Activated T-helper 2 cell treated with anti-CD3 and anti-CD28 coated beads, Interferon-gamma antibody, Interleukin-2, Interleukin-4, amounts not matched to agents 10 μg/mL and 5 μg/mL and 100 μg/mL, durations not matched to agents 14 hours and 24 hours and 36 hours (primary cell): ENCODE measurements at regions not wholly inside any gene's neighbourhood (a gene's known extent, or its start where the extent isn't known, plus 50 kb on each side); places are given as distances from the start of the nearest gene placed in this dataset.

Experiments used
- DNase-seq: peaks from one replicate; pipeline ENCODE4 v3.0.0; 2021; ENCODE audit warnings: low spot score
- H3K27ac Mint-ChIP-seq: one replicate; pipeline ENCODE4 v1.8.0; 2021; ENCODE audit warnings: mixed read lengths
- H3K27me3 Mint-ChIP-seq: one replicate; pipeline ENCODE4 v1.8.0; 2021; ENCODE audit warnings: low read depth, mixed read lengths
- H3K36me3 Mint-ChIP-seq: one replicate; pipeline ENCODE4 v1.8.0; 2021; ENCODE audit warnings: low read depth, mixed read lengths
- H3K4me1 Mint-ChIP-seq: one replicate; pipeline ENCODE4 v1.8.0; 2021; ENCODE audit warnings: low read depth, mixed read lengths
- H3K4me3 Mint-ChIP-seq: one replicate; pipeline ENCODE4 v1.8.0; 2021; ENCODE audit warnings: low read depth, mild to moderate bottlenecking, moderate library complexity, mixed read lengths
- H3K9me3 Mint-ChIP-seq: one replicate; pipeline ENCODE4 v1.8.0; 2021; ENCODE audit warnings: mixed read lengths
- intact Hi-C: fragments of 100-400 bp; cut with micrococcal nuclease; formaldehyde crosslinking; loops from one replicate; pipeline ENCODE4 v1.15.1; 2023

DNA sequence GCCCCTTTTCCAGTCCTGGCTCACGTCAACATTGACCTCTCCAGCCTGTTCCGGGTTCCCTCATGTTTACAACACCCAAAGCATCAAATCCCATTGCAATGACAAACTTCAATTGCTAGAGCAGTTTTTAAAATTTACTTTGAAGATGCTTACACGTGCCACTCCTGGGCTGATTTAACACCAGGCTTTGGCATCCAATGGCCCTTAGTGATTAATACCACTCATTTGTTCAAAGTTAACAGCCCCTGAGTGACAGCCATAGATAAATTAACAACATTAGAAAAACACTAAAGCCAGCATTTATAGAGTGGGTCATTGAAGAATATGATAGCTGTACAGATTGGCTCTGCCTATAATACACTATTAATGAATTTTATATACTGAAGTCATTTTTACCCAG lies 135.1 kb downstream of the PMP22 start:
- DNase-seq = no peak
- Mint-ChIP-seq H3K27ac (no peak overlapping the region), H3K27me3 (no peaks in the 10 kb centered on the region), H3K36me3 (no peaks in the 10 kb centered on the region), H3K9me3 (peaks cover 5% of the 10 kb centered on the region), H3K4me3 (no peak overlapping the region), H3K4me1 (no peaks in the 10 kb centered on the region)
- intact Hi-C loops = no loop called here

DNA sequence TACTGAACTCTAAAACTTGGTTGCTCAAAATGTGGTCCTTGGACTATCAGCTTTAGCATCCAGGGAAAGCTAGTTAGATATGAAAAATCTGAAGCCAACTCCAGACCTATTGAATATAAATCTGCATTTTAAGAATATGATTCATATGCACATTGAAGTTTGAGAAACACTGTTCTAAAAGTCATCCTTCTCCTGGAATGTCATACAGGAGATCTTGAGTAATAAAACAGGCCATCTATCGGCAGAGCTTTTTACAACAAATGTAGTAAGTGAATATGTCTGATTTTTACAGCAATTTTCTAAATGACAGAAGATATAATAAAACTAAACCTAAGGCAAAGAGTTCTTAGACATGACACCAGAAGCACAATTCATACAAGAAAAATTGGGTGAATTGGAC lies 140.4 kb downstream of the PMP22 start:
- Mint-ChIP-seq H3K27me3 (no peaks in the 10 kb centered on the region), H3K4me3 (no peak overlapping the region), H3K27ac (no peak overlapping the region), H3K36me3 (no peaks in the 10 kb centered on the region), H3K4me1 (no peaks in the 10 kb centered on the region), H3K9me3 (no peaks in the 10 kb centered on the region)
- intact Hi-C loops = no loop called here
- DNase-seq = no peak

DNA sequence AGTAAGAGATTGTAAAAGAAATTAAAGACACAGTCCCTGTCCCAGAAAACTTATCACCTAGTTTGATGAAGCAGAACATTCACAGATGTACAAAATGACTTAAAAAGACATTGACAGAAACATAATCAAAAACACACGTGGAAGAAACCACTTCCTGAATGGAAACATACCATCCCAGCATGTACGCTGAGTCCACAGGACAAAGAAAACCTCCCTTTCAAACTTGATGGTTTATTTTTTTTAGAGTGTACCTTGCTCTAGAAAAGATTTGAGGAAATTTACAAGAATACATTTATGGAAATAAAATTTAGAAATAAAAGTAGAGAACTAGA lies 140.9 kb downstream of the PMP22 start:
- H3K27ac Mint-ChIP-seq = no peak overlapping the region
- intact Hi-C loops = no loop called here
- H3K4me1 Mint-ChIP-seq = no peaks in the 10 kb centered on the region
- H3K9me3 Mint-ChIP-seq = no peaks in the 10 kb centered on the region
- no peak for DNase-seq
- no peaks in the 10 kb centered on the region for H3K27me3 Mint-ChIP-seq
- H3K36me3 Mint-ChIP-seq = no peaks in the 10 kb centered on the region
- H3K4me3 Mint-ChIP-seq = no peak overlapping the region

DNA sequence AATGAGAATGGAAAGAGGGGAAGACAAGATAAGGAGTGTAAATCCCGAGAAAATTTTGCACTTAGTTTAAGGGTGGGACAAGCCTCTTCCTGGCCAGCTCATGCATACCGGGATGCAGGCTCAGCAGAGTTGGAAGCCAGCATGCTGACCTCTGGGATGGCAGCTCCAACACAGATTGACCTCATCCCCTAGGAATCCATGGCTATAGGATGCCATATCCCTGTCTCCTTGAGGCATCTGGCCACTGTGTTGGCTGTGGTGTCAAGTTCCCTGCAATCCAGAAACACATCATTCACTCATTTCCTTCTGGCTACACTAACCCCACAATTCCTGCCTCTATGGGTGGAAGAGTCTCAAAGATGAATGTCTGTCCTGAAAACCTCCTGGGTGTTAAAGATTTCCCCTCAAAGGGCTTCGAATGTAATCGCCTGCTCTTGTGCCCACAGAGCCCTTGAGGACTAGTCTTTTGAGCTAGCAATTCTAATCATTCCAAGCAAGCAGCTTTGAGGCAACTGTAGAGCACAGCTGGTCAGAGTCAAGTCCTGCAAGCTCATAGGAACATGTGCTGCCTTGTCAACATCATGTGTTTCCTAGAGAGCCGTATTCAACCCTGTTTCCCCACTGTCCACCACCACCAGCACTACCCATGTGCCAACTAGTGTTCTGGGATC lies 141.4 kb downstream of the PMP22 start:
- Mint-ChIP-seq H3K27ac (no peak overlapping the region), H3K9me3 (no peaks in the 10 kb centered on the region), H3K36me3 (no peaks in the 10 kb centered on the region), H3K4me3 (no peak overlapping the region), H3K27me3 (no peaks in the 10 kb centered on the region), H3K4me1 (no peaks in the 10 kb centered on the region)
- DNase-seq = no peak
- intact Hi-C loops = no loop called here

DNA sequence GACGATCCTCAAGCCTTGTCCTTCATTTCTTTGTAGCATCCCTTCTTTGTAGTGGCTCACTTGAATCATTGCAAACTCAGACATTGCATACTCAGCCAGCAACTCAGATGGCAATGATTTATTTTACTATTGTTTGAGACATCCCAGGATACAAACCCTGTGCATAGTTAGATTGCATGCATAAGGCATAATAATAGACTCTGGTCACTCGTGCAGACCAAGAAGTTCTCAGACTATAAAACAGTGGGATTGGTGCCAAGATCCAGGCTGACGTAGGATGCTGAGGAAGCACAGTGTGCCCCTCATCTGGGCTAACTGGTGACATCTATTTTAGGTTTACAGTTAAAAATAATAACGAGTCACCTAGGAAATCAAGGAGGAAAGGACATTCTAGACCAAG lies 142.3 kb downstream of the PMP22 start:
- DNase-seq = no peak
- Mint-ChIP-seq H3K9me3 (no peaks in the 10 kb centered on the region), H3K36me3 (no peaks in the 10 kb centered on the region), H3K27ac (no peak overlapping the region), H3K4me3 (no peak overlapping the region), H3K27me3 (no peaks in the 10 kb centered on the region), H3K4me1 (no peaks in the 10 kb centered on the region)
- intact Hi-C loops = no loop called here

DNA sequence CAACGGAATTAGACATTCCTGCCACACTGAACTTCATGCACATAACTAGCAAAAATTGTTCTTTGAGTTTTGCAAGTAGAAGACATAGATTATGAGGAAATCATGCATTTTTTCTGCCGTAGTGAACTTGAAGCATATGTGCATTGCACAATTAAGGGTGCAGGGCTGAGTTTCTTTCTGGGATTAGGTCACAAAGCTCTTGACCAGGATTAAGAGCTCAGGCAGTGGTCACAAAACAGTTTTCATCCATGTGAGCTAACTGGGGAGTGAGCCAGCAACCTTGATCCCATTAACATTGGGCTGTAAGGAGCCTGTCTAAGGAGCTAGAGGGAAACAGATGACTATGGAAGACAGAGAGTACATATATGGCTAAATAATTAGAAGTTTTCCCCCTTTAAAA lies 143.7 kb downstream of the PMP22 start:
- no peaks in the 10 kb centered on the region for H3K36me3 Mint-ChIP-seq
- no peak overlapping the region for H3K27ac Mint-ChIP-seq
- no peak for DNase-seq
- peaks cover 7% of the 10 kb centered on the region for H3K9me3 Mint-ChIP-seq
- no peak overlapping the region for H3K4me3 Mint-ChIP-seq
- H3K4me1 Mint-ChIP-seq = no peaks in the 10 kb centered on the region
- intact Hi-C loops = no loop called here
- no peaks in the 10 kb centered on the region for H3K27me3 Mint-ChIP-seq

DNA sequence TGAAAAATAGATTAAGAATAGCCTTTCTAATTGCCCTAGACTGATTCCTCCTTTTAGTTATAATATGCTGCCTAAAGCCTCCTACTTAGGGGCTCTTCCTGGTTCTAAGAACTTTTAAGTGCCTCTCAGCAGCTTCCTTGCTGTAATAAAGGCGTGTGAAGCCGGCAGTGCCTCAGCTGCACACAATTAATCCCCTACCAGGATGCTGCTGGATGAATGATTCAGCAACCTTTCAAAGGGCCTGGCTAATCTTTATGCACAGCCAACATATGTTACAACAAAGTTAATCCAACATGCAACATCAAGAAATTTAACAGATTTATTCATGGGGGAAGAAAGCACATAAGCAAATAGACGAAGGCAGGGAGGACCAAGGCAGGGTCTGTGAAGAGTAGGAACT lies 145.2 kb downstream of the PMP22 start:
- Mint-ChIP-seq H3K27ac (no peak overlapping the region), H3K27me3 (no peaks in the 10 kb centered on the region), H3K9me3 (peaks cover 14% of the 10 kb centered on the region), H3K36me3 (no peaks in the 10 kb centered on the region), H3K4me1 (no peaks in the 10 kb centered on the region), H3K4me3 (no peak overlapping the region)
- intact Hi-C loops = no loop called here
- DNase-seq = no peak

DNA sequence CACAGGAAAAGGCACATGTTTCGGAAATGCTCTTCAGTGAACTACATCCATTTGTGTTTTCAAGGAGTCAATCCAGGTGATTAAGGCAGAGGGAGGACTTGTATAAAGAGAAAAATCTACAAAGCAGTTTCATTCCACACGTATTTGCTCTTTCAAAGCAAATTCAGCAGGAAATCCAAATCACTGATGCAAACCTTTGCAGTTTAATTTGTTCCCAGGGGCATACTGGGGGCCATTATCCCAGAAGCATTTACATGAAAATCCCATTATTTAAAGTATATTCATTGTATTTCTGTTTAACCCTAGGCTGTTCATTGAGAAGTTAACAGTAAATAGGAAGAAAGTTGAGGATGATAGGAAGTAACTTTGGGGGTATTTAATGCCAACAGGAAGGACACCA lies 147.9 kb downstream of the PMP22 start:
- Mint-ChIP-seq H3K36me3 (no peaks in the 10 kb centered on the region), H3K4me1 (no peaks in the 10 kb centered on the region), H3K4me3 (no peak overlapping the region), H3K27ac (no peak overlapping the region), H3K27me3 (no peaks in the 10 kb centered on the region), H3K9me3 (peaks cover 14% of the 10 kb centered on the region)
- DNase-seq = no peak
- intact Hi-C loops = no loop called here

DNA sequence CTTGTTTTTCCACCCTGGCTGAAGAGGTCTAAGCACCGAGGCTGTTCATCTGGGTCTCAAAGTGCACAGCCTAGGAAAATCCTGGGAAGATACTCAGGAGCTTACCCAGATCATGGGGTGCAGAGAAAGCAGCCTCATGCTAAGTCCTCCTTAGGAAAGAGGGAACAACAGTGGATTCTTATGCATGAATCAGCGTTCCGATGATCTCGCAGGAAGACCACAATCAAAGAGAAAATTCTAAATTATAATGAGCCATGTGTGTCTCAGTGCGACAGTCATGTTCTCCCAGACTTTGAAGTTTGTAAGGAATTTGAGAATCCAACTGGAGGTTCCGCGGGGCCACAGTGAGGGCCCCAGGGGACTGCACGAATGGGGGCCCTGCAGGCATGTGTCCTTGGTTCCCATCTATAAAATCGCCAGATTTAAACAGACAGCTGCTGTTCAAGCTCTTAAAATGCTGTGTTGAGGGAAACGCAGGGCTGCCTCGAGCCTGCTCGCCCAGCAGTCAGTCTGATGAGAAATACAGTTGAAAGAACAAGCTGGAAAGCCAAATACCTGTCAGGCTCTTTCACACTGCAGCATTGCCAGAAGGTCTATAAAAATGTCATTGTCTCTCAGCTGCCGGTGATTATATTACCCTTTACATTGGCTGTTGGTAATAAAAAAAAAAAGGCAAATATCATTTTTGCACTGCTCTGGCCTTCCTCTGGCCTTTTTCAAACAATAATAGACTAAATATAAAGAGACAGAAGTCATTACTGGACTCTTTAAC lies 152.1 kb downstream of the PMP22 start:
- intact Hi-C loops = no loop called here
- Mint-ChIP-seq H3K27ac (no peak overlapping the region), H3K4me3 (no peak overlapping the region), H3K9me3 (peaks cover 14% of the 10 kb centered on the region), H3K4me1 (no peaks in the 10 kb centered on the region), H3K27me3 (no peaks in the 10 kb centered on the region), H3K36me3 (no peaks in the 10 kb centered on the region)
- no peak for DNase-seq

DNA sequence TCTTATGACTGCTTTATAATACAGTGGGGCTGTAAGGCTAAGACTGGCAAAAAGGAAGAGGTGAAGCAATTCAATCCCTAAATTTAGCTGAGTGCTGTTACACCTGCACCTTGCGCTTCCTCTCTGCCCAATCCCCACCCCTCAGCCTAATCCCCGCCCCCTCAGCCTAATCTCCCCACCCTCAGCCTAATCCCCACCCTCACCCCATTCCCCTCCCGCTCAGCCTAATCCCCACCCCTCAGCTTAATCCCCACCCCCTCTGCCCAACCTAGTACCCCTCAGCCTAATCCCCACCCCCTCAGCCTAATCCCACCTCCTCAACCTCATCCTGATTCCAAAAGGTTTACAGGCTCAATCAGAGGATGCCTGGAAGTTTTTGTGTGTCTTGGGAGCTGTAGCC lies 155.5 kb downstream of the PMP22 start:
- Mint-ChIP-seq H3K4me3 (no peak overlapping the region), H3K36me3 (no peaks in the 10 kb centered on the region), H3K27me3 (no peaks in the 10 kb centered on the region), H3K27ac (no peak overlapping the region), H3K4me1 (peaks cover 2% of the 10 kb centered on the region), H3K9me3 (no peaks in the 10 kb centered on the region)
- no peak for DNase-seq
- intact Hi-C loops = no loop called here

DNA sequence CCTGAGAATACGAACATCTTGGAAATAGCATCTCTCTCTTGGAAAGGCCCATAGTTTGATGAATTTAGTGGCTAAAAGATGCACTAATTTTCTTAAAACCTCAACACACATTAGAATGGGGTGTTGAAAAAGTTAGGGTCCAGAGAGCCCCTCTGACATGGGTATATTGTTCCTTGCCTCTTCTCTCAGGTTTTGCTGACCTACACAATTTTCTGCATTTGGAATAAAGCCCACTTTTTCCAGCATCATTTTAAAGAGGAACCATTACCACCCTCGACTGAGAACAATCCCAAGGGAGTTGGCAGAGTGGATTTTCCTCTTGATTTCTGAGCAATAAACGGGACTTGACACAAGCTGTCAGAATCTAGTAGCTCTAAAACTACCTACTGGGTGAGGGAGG lies 156.1 kb downstream of the PMP22 start:
- Mint-ChIP-seq H3K4me3 (no peak overlapping the region), H3K4me1 (peaks cover 2% of the 10 kb centered on the region), H3K36me3 (no peaks in the 10 kb centered on the region), H3K27me3 (no peaks in the 10 kb centered on the region), H3K27ac (no peak overlapping the region), H3K9me3 (no peaks in the 10 kb centered on the region)
- DNase-seq = no peak
- intact Hi-C loops = no loop called here

DNA sequence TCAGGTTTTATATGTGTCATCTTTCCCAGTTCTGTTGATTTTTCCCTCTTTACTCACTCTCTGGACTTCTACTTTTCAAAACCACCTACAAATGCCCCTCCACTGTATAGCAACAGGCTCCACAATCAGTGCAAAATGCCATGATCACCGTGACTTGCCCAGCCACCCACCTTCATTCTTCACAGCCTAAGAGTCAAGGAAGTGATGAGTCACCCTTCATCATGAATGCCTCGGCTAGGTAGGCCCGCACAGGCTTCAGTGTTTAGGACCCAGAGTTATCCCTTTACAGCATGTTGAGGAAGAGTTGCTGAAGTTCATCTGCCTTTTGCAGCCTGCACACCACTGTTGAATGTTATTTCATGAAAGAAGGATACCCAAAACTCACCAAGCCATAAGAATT lies 158.6 kb downstream of the PMP22 start:
- no peaks in the 10 kb centered on the region for H3K9me3 Mint-ChIP-seq
- no peak for DNase-seq
- intact Hi-C loops = no loop called here
- no peaks in the 10 kb centered on the region for H3K36me3 Mint-ChIP-seq
- no peak overlapping the region for H3K4me3 Mint-ChIP-seq
- H3K27me3 Mint-ChIP-seq = no peaks in the 10 kb centered on the region
- no peak overlapping the region for H3K27ac Mint-ChIP-seq
- peaks cover 2% of the 10 kb centered on the region for H3K4me1 Mint-ChIP-seq

DNA sequence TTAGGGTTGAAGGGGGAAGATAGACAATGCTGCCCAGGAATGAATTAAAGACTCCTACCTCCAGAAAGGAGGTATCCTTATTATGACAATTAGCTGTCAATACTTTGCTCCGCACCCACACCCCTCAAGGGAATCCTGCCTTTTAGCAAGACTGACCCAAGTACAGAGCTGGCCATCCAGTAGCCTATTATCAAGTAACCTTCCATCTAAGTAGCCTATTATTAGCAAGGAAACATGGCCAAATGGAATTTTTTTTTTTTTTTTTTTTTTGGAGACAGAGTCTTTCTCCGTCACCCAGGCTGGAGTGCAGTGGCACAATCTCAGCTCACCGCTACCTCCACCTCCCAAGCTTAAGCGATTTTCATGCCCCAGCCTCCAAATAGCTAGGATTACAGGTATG lies 161.3 kb downstream of the PMP22 start:
- H3K36me3 Mint-ChIP-seq = no peaks in the 10 kb centered on the region
- H3K9me3 Mint-ChIP-seq = no peaks in the 10 kb centered on the region
- H3K27ac Mint-ChIP-seq = no peak overlapping the region
- no peak for DNase-seq
- H3K4me1 Mint-ChIP-seq = peaks cover 2% of the 10 kb centered on the region
- H3K27me3 Mint-ChIP-seq = no peaks in the 10 kb centered on the region
- H3K4me3 Mint-ChIP-seq = no peak overlapping the region
- intact Hi-C loops = no loop called here

DNA sequence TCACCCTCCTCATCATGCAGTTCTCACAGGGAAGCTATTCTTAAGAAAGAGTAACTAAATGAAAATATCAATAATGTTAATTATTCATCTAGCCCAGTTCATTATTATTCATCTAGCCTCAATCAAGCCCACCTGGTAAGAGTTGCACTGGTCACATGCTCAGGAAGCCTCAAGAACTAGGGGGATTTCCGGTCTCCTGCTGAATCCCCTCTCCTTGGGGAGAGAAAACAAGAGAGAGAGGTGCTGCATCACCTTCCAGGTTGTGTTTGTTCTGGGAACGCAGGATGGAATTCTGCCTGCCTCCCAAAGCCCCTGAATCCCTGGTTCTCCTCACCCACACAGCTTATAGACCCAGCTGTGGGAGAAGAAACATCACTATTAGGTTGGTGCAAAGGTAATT lies 164.0 kb downstream of the PMP22 start:
- intact Hi-C loops = no loop called here
- no peak overlapping the region for H3K27ac Mint-ChIP-seq
- H3K27me3 Mint-ChIP-seq = no peaks in the 10 kb centered on the region
- no peaks in the 10 kb centered on the region for H3K9me3 Mint-ChIP-seq
- H3K4me3 Mint-ChIP-seq = no peak overlapping the region
- no peaks in the 10 kb centered on the region for H3K36me3 Mint-ChIP-seq
- no peak for DNase-seq
- no peaks in the 10 kb centered on the region for H3K4me1 Mint-ChIP-seq
